GM12874 (cell line): ENCODE measurements at regions not wholly inside any gene's neighbourhood (a gene's known extent, or its start where the extent isn't known, plus 50 kb on each side); places are given as distances from the start of the nearest gene placed in this dataset.

Source experiments
- CTCF ChIP-seq: IDR thresholded peaks from 2 replicates; pipeline ENCODE4 v1.5.1; 2011; ENCODE audit warnings: low read depth, mild to moderate bottlenecking, control low read depth, low read length, moderate library complexity; ENCODE audit not compliant: insufficient read depth

- TF ChIP-seq CTCF, result no peak
These were observed 153.6 kb upstream of the TENT5A start for GRCh38 chr6:81906041-81906440.

- no peak for TF ChIP-seq CTCF
These were observed 149.1 kb upstream of the TENT5A start for GRCh38 chr6:81901551-81901966.

- no peak for TF ChIP-seq CTCF
These were observed 148.1 kb upstream of the TENT5A start for GRCh38 chr6:81900616-81901015.

GRCh38 chr6:81897793-81898192 is 145.3 kb upstream of the TENT5A start:
- TF ChIP-seq CTCF, result no peak

- no peak for TF ChIP-seq CTCF
These were observed 144.3 kb upstream of the TENT5A start for GRCh38 chr6:81896525-81897503.

- no peak for TF ChIP-seq CTCF
These were observed 143.2 kb upstream of the TENT5A start for GRCh38 chr6:81895511-81896185.

GRCh38 chr6:81894788-81895271 is 142.3 kb upstream of the TENT5A start:
- no peak for TF ChIP-seq CTCF
